ENCODE measurements at regions not wholly inside any gene's neighbourhood (a gene's known extent, or its start where the extent isn't known, plus 50 kb on each side); places are given as distances from the start of the nearest gene placed in this dataset.
"Not testable (repeated sequence)": the region's sequence is repeated elsewhere in the genome, so short reads cannot be mapped to it uniquely, and the experiment has no call there.

DNA sequence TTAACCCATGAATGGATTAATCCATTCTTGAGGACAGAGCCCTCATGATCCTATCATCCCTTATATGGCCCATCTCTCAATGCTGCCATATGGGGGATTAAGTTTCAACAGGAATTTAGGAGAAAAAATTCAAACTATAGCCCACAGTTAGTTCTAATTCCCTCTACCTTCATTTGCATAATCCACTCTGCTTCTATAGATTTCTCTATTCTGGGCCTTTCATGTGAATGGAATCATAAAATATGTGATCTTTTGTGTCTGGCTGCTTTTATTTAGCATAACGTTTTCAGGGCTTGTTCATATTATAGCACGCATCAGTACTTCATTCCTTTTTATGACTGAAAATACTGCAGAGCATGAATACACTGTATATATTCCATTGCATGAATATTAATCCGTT lies 55.4 kb downstream of the CTSL start:
- no peak for ATAC-seq
- no peak for TF ChIP-seq POLR2A (IDR thresholded peaks at IDR 0.05)
- TF ChIP-seq CTCF (IDR thresholded peaks at IDR 0.05), result no peak
- TF ChIP-seq EP300 (IDR thresholded peaks at IDR 0.05), result no peak
- TF ChIP-seq POLR2AphosphoS5 (IDR thresholded peaks at IDR 0.05), result no peak
- Histone ChIP-seq H3K9me3 (no peaks in the 10 kb centered on the region), H3K36me3 (no peaks in the 10 kb centered on the region), H3K4me3 (no peak overlapping the region), H3K4me1 (no peaks in the 10 kb centered on the region), H3K27ac (no peak overlapping the region), H3K27me3 (no peaks in the 10 kb centered on the region)
- whole genome bisulfite sequencing, 2 donors (ENCODE audit: low coverage in 1 of 2), result 79 to 92% methylated on average over 3 of the region's 3 CpGs

DNA sequence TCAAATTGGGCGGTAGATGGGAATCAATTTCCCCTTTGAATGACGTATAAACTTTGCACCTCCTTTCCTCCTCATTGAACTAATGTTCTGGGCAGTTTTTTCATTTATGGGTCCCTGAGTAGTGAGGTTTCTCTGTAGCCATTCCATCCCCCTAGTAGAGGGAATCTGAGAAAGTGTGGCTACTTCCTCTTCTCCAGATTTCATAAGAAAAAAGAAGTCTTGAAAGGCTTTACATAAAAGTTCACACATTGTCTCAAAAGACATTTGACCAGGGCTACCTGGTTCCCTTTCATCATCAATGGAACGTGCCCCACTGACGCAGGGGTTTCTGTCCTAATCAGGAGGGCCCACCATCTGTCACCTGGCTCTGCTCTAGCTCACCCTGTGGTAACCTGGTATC lies 57.3 kb downstream of the CTSL start:
- no peaks in the 10 kb centered on the region for H3K4me1 ChIP-seq
- 89 to 96% methylated on average over 4 of the region's 4 CpGs for WGBS, 2 donors (ENCODE audit: low coverage in 1 of 2)
- ATAC-seq, result no peak
- no peaks in the 10 kb centered on the region for H3K27me3 ChIP-seq
- no peak overlapping the region for H3K4me3 ChIP-seq
- H3K36me3 ChIP-seq, result no peaks in the 10 kb centered on the region
- H3K9me3 ChIP-seq, result no peaks in the 10 kb centered on the region
- no peak for TF ChIP-seq EP300 (IDR thresholded peaks at IDR 0.05)
- no peak for TF ChIP-seq CTCF (IDR thresholded peaks at IDR 0.05)
- TF ChIP-seq POLR2AphosphoS5 (IDR thresholded peaks at IDR 0.05), result no peak
- TF ChIP-seq POLR2A (IDR thresholded peaks at IDR 0.05), result no peak
- no peak overlapping the region for H3K27ac ChIP-seq

- not testable (repeated sequence) for H3K27me3 ChIP-seq, H3K9me3 ChIP-seq, H3K36me3 ChIP-seq, H3K27ac ChIP-seq, ATAC-seq, H3K4me1 ChIP-seq, H3K4me3 ChIP-seq
- 66% methylated on average over 6 of the region's 8 CpGs; no CpG with 5 or more reads in 1 of the 2 donors for WGBS, 2 donors (ENCODE audit: low coverage in 1 of 2)
Observed at GRCh38 chr9:87785315-87785970, 59.5 kb downstream of the CTSL start.

DNA sequence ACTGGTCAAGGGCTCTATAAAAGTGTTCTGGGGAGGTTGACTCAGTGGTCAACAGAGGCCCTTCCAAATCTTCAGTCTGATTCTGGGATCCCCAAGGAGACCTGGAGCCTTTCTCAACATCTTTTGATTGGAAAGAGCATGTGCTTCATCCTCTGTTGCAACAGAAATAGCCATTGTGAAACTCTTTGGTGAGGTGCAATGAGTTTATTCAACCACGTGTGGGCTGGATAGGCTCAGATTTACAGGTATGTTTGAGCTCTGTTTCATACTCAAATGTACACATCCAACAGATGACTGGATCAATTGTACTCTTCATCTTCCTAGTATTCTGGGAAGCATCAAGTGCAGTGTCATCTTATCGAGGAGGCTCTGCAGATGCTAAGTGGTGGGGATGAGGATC lies 60.5 kb downstream of the CTSL start:
- no peak for TF ChIP-seq EP300 (IDR thresholded peaks at IDR 0.05)
- Histone ChIP-seq H3K4me3 (no peak overlapping the region), H3K36me3 (no peaks in the 10 kb centered on the region), H3K9me3 (no peaks in the 10 kb centered on the region), H3K27ac (no peak overlapping the region), H3K27me3 (no peaks in the 10 kb centered on the region), H3K4me1 (no peaks in the 10 kb centered on the region)
- WGBS, 2 donors (ENCODE audit: low coverage in 1 of 2), result 65 to 79% methylated on average over 2 of the region's 2 CpGs
- no peak for ATAC-seq

DNA sequence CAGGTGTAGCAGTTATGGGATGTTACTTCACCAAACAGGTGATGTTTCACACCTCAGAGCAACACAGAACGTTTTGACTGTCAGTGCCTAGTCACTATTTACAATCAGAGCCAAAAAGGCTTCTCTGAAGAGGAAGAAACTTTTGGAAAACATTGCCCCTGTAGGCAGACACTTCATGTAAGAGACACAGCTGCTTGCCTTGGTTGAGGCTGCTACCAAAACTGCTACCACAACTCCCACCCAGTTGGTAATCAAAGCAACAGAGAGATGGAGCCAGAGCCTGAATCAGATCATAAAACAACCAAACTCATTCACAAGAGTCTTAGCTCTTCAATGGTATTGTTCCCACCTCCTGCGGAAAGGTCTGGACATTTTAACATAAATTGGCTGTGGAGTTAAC lies 61.0 kb downstream of the CTSL start:
- TF ChIP-seq POLR2A (IDR thresholded peaks at IDR 0.05) (no peak), CTCF (IDR thresholded peaks at IDR 0.05) (no peak), EP300 (IDR thresholded peaks at IDR 0.05) (no peak), POLR2AphosphoS5 (IDR thresholded peaks at IDR 0.05) (no peak)
- no peak for ATAC-seq
- Histone ChIP-seq H3K36me3 (no peaks in the 10 kb centered on the region), H3K27ac (no peak overlapping the region), H3K9me3 (no peaks in the 10 kb centered on the region), H3K27me3 (no peaks in the 10 kb centered on the region), H3K4me3 (no peak overlapping the region), H3K4me1 (no peaks in the 10 kb centered on the region)
- WGBS, 2 donors (ENCODE audit: low coverage in 1 of 2), result 86 to 89% methylated on average over 1 to 2 of the region's 2 CpGs

- H3K36me3 ChIP-seq, result no peaks in the 10 kb centered on the region
- no peak overlapping the region for H3K4me3 ChIP-seq
- H3K4me1 ChIP-seq, result no peaks in the 10 kb centered on the region
- no peak for ATAC-seq
- H3K27me3 ChIP-seq, result no peaks in the 10 kb centered on the region
- no peak overlapping the region for H3K27ac ChIP-seq
- no peaks in the 10 kb centered on the region for H3K9me3 ChIP-seq
- WGBS, 2 donors (ENCODE audit: low coverage in 1 of 2), result 79 to 93% methylated on average over 2 to 5 of the region's 5 CpGs
- no peak for TF ChIP-seq POLR2AphosphoS5 (IDR thresholded peaks at IDR 0.05)
- TF ChIP-seq POLR2A (IDR thresholded peaks at IDR 0.05), result no peak
- no peak for TF ChIP-seq EP300 (IDR thresholded peaks at IDR 0.05)
- no peak for TF ChIP-seq CTCF (IDR thresholded peaks at IDR 0.05)
Observed at GRCh38 chr9:87787735-87788134, 61.8 kb downstream of the CTSL start.
